ENCODE measurements at regions not wholly inside any gene's neighbourhood (a gene's known extent, or its start where the extent isn't known, plus 50 kb on each side); places are given as distances from the start of the nearest gene placed in this dataset.
"Not testable (repeated sequence)": the region's sequence is repeated elsewhere in the genome, so short reads cannot be mapped to it uniquely, and the experiment has no call there.

DNA sequence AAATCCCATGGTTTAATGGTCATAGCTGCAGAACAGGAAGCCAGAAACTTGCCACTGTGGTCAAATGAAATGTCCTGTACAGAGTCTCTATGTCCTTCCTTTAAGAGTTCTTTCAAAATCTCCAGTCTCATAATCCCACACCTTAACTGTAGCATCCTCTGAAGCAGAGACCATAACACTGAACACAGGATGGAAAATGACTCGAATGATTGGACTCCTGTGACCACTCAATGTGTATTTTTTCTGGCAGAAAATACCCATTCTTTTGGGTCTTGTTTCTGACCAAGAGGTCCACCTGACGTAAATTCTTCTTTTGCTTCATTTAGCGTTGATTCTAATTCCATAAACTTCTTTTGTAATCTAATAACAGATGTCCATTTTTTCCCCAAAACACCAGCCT is 181.4 kb upstream of the PLGLB2 start:
- H3K4me3 Mint-ChIP-seq (ENCODE audit: low read depth); H3K27me3 Mint-ChIP-seq (ENCODE audit: low read depth); DNase-seq (ENCODE audit: low spot score); H3K27ac Mint-ChIP-seq; H3K9me3 Mint-ChIP-seq; intact Hi-C loops (cut with micrococcal nuclease): not testable (repeated sequence)
- Mint-ChIP-seq H3K4me1 (ENCODE audit: low read depth) (peaks cover 15% of the 10 kb centered on the region), H3K36me3 (ENCODE audit: low read depth) (peaks cover 11% of the 10 kb centered on the region)

DNA sequence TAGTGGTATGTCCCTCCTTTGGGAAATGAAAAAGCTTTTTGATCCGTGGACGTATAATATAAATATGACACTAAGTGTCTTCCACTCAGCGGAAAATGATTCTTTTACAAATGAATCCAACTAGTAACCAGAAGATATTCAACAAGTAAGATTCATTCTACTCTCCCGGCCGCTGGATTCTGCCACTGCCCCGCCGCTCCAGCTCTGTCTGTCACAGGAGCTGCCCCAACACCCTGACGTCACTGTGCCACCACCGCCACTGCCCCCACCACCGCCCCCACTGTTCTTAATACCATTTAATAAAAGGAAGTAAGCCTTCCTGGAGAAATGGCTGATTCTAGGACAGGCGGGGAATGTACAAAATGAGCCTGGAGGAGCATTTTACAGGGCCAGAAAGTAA is 180.8 kb upstream of the PLGLB2 start:
- H3K4me3 Mint-ChIP-seq (ENCODE audit: low read depth); DNase-seq (ENCODE audit: low spot score); H3K9me3 Mint-ChIP-seq; H3K27me3 Mint-ChIP-seq (ENCODE audit: low read depth); H3K27ac Mint-ChIP-seq; intact Hi-C loops (cut with micrococcal nuclease): not testable (repeated sequence)
- H3K36me3 Mint-ChIP-seq (ENCODE audit: low read depth), result peaks cover 11% of the 10 kb centered on the region
- H3K4me1 Mint-ChIP-seq (ENCODE audit: low read depth), result peaks cover 15% of the 10 kb centered on the region

DNA sequence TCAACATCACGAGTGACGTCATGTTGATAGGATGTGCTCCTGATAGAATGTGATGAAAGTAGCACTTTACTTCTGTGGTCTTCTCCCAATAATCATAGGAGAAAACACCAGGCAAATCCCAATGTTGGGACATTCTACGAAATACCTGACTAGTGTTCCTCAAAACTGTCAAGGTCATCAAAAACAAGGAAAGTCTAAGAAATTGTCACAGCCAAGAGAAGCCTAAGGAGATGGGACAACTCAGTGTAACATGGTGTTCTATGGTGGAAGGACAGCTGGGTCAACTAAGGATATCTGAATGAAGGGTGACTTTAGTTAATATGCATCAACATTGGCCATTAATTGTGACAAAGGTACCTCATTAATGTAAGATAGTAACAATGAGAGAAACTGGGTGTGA is 180.0 kb upstream of the PLGLB2 start:
- Mint-ChIP-seq H3K36me3 (ENCODE audit: low read depth) (peaks cover 11% of the 10 kb centered on the region), H3K4me1 (ENCODE audit: low read depth) (peaks cover 15% of the 10 kb centered on the region)
- H3K27ac Mint-ChIP-seq; DNase-seq (ENCODE audit: low spot score); H3K27me3 Mint-ChIP-seq (ENCODE audit: low read depth); H3K4me3 Mint-ChIP-seq (ENCODE audit: low read depth); H3K9me3 Mint-ChIP-seq; intact Hi-C loops (cut with micrococcal nuclease): not testable (repeated sequence)

DNA sequence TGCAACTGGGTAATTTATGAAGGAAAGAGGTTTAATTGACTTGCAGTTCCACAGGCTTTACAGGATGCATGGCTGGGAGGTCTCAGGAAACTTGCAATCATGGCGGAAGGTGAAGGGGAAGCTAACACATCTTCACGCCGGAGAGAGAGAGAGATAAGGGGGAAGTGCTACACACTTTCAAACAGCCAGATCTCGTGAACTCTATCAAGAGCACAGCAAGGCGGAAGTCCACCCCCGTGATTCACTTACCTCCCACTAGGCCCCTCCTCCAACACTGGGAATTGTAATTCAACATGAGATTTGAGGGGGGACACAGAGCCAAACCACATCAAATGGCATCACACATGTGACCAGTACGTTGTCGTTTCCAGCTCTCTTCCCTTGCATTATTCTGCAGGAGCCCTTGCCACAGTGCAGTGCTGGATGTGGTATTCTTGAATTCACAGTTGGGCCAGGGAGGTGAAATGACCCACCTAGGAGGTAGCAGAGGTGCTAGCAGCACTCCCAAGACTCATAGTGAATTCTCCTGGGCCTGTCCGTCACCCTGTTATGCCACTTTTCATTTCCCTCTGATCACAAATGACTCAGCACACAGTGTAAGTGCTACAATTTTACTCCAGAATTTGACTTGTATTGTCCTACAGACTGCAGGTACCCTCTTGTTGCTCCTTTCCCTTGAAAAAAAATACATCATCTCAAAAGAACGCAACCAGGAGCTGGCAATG is 179.2 kb upstream of the PLGLB2 start:
- intact Hi-C loops (cut with micrococcal nuclease); H3K9me3 Mint-ChIP-seq; DNase-seq (ENCODE audit: low spot score); H3K27me3 Mint-ChIP-seq (ENCODE audit: low read depth); H3K4me3 Mint-ChIP-seq (ENCODE audit: low read depth): not testable (repeated sequence)
- Mint-ChIP-seq H3K27ac (peak overlapping the region; percentile 94), H3K4me1 (ENCODE audit: low read depth) (peaks cover 17% of the 10 kb centered on the region), H3K36me3 (ENCODE audit: low read depth) (peaks cover 11% of the 10 kb centered on the region)

DNA sequence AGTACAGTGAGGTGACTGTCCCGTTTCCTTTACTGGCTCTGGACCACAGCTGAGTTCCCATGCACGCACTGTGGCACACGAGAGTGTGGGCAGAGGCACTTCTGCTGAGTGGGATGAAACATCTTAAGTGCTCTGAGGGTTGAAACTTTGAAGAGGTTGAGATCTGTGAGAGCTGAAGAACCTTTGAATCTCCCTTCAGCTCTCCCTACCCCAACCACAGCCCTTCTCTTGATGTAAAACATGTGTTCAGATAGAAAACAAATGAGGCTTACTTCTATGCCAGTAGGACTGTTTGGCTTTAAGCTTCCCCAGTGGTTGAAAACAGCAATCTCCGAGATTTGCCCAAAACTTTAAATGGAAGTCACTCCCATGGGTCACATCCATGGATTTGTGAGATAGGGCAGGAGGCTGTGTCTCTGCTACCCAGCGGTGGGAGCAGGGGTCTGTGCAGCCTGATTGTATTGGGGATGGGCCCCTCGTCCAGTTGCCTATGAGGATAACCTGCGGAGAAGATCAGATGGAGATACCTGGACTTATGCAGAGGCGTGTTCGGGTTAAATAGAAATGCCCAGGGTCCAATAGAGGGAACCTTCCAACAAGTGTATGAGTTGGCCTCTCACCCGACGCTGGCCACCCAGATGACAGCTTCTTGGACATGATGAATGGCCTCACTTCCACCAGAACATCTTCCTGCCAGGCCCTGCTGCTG is 178.0 kb upstream of the PLGLB2 start:
- DNase-seq (ENCODE audit: low spot score), result not testable (repeated sequence)

DNA sequence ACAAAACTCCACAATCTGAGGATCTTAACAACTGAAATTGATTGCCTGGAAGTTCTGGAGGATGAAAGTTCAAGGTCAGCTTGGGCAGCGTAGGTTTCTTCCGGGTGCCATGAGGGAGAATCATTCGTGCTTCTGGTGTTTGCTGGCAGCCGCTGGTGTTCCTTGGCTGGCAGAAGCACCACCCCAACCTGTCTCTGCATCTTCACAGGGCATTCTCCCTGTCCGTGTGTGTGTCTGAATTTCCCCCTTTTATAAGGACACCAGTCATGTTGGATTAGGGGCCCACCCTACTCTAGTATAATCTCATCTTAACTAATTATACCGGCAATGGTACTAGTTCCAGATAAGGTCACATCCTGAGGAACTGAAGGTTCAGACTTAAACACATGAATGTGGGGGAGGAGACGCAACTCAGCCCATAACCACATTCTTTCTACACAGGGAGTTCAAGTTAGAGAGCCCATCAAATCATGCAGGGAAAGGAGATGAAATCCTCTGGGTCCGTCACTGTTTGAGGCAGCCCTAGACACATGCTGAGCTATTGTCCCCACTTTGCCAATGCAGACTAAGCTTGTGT is 175.9 kb upstream of the PLGLB2 start:
- intact Hi-C loops (cut with micrococcal nuclease), result not testable (repeated sequence)
- H3K27ac Mint-ChIP-seq, result peak overlapping the region; percentile 46

More for the DNA sequence above, 178.0 kb upstream of the PLGLB2 start:
- peak overlapping the region; percentile 94 for H3K27ac Mint-ChIP-seq
- intact Hi-C loops (cut with micrococcal nuclease); H3K36me3 Mint-ChIP-seq (ENCODE audit: low read depth); H3K27me3 Mint-ChIP-seq (ENCODE audit: low read depth); H3K9me3 Mint-ChIP-seq: not testable (repeated sequence)
- peak overlapping the region; percentile 61 for H3K4me3 Mint-ChIP-seq (ENCODE audit: low read depth)
- peaks cover 19% of the 10 kb centered on the region for H3K4me1 Mint-ChIP-seq (ENCODE audit: low read depth)

DNA sequence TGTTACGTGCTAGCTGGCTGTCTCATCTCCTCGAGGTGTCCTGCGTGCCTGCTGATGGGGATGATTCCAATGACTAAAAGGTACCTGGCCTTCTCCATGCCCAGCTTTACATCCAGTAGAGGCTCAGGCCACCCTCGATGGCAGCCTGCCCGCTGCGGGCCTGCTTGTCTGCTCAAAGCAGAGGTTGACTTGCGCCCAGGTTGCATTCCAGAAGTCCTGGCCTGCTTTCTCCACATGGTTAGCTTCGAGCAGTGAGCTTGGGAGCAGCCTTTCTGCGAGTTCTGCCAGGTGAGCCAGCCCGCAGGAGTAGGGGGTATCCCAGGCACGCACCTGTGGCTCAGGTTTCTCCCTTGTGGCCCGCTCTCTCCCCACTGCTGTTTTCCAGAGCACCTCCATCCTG is 175.0 kb upstream of the PLGLB2 start:
- DNase-seq (ENCODE audit: low spot score); H3K36me3 Mint-ChIP-seq (ENCODE audit: low read depth); H3K27ac Mint-ChIP-seq; H3K4me3 Mint-ChIP-seq (ENCODE audit: low read depth); intact Hi-C loops (cut with micrococcal nuclease); H3K9me3 Mint-ChIP-seq; H3K27me3 Mint-ChIP-seq (ENCODE audit: low read depth): not testable (repeated sequence)
- peaks cover 26% of the 10 kb centered on the region for H3K4me1 Mint-ChIP-seq (ENCODE audit: low read depth)

More for the DNA sequence above, 175.9 kb upstream of the PLGLB2 start:
- not testable (repeated sequence) for H3K27me3 Mint-ChIP-seq (ENCODE audit: low read depth); H3K36me3 Mint-ChIP-seq (ENCODE audit: low read depth); H3K4me3 Mint-ChIP-seq (ENCODE audit: low read depth); DNase-seq (ENCODE audit: low spot score); H3K9me3 Mint-ChIP-seq
- peaks cover 26% of the 10 kb centered on the region for H3K4me1 Mint-ChIP-seq (ENCODE audit: low read depth)

DNA sequence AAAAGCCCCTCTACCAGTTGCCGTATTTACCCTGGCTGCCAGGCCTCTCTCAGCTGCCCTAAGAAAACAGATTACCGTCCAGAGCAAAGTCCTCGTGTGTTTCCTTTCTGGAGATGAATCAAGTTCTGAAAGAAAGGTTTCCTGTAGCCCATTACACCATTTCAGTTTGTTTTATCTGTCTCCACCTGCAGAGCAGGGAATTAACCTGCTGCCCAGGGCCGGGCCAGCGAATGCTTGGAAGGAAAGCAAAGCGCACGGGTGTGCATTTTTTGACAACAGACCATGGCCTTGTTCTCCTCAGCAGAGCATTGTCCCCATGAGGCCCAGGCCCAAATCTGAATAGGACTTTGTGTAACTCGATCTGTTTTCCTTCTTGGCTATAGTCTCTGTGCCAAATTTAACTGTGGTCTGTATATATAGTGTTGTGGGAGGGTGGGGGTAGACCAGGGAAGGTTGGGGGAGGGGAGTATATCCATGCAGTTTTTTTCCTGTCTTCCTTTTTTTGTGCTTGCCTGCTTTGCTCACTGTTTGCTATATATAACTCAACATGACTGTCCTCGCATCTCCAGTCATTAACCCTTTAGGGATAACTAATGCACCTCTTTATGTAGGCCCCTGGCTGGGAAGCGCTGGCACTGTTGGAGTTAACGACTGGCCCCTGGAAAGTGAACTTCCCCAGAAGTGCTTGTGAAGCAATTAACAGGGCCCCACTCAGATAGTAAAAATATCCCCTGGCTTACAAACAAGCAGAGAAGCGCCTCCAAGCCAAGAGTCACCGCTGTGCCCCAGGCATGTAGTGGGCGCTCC is 174.3 kb upstream of the PLGLB2 start:
- intact Hi-C loops (cut with micrococcal nuclease); H3K27me3 Mint-ChIP-seq (ENCODE audit: low read depth); DNase-seq (ENCODE audit: low spot score); H3K36me3 Mint-ChIP-seq (ENCODE audit: low read depth); H3K27ac Mint-ChIP-seq; H3K9me3 Mint-ChIP-seq: not testable (repeated sequence)
- Mint-ChIP-seq H3K4me1 (ENCODE audit: low read depth) (peaks cover 22% of the 10 kb centered on the region), H3K4me3 (ENCODE audit: low read depth) (peak overlapping the region; percentile 5)

DNA sequence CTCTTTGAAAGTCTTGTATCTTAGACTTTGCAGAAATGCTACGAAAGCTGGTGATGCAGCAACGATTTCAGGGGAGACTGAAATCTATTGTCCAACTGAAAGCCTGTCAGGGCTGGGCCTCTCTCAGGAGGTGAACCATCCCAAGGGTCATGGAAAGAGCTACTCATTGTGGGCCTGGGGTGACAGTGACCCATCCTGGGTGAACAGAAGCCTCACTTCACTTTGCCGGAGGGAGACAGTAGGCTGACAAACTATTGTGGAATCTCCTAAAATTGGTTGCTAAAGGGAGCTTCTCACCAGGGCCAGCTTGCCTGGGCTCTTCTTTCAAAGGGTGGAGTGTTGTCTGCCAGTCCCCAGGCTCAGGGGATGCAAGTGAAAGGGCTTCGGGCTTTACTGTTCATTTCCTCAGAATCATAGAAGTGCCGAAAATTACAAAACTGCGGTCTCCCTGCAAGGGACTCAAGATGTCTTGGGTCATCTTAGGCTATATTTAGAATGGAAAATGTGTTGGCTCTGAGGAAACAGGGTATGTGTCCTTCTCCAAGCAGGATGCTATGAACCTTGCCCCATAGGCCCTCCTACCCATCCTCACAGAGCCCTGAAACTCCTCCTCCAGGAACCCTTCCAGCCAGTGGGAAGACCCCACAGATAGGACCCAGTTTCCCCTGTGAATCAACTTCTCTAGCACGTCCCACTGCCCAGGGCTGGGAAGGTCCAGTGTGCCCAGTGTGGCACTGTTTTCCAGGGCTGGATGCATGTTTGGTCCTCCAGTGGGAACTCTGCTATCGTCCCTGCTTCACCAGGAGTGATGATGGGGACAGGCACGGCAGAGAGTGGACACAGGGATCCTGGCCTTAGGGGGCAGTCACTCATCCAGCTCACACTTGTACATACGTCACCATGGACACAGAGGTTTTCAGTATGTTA is 173.4 kb upstream of the PLGLB2 start:
- H3K27me3 Mint-ChIP-seq (ENCODE audit: low read depth); intact Hi-C loops (cut with micrococcal nuclease); H3K9me3 Mint-ChIP-seq; H3K36me3 Mint-ChIP-seq (ENCODE audit: low read depth); H3K4me3 Mint-ChIP-seq (ENCODE audit: low read depth); H3K27ac Mint-ChIP-seq; DNase-seq (ENCODE audit: low spot score): not testable (repeated sequence)
- peaks cover 16% of the 10 kb centered on the region for H3K4me1 Mint-ChIP-seq (ENCODE audit: low read depth)

DNA sequence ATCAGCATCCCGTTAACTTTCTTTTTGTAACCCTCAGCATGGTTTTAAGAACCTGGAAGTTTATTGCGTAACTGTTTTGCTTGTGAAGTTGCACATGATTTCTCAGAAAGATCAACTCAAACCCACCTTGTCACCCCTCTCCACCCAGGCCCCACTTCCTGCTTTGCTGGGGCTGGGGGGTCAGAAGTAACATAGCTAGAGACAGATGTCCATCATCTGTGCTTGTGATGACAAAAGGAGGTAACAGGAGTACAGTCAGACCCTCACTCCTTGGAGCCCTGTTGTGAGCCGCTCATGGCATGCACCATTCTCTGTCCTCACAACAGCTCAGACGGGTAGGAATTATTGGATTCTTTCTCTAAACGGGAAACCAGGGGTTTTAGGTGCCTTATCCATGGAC is 172.7 kb upstream of the PLGLB2 start:
- intact Hi-C loops (cut with micrococcal nuclease); H3K4me3 Mint-ChIP-seq (ENCODE audit: low read depth); H3K27me3 Mint-ChIP-seq (ENCODE audit: low read depth); DNase-seq (ENCODE audit: low spot score); H3K9me3 Mint-ChIP-seq; H3K36me3 Mint-ChIP-seq (ENCODE audit: low read depth); H3K27ac Mint-ChIP-seq: not testable (repeated sequence)
- H3K4me1 Mint-ChIP-seq (ENCODE audit: low read depth), result peaks cover 10% of the 10 kb centered on the region

DNA sequence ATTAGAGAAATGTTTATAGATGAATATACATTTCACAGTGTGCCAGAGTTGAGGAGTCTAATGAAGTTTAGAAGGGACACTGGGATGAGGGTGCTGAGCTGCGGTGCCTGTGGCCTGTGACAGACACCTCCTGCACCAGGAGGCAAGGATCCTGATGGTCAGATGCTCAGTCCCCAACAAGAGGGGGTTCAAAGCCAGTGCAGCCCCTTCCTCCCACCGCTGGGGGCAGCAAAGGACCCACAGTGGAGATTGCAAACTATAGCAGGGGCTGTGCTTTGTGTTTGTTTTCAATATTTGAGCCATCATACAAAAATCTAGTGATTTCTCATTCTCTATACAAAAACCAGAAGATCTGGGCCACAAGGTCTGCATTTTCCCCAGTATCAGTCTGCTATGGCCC is 170.5 kb upstream of the PLGLB2 start:
- H3K4me3 Mint-ChIP-seq (ENCODE audit: low read depth); DNase-seq (ENCODE audit: low spot score); intact Hi-C loops (cut with micrococcal nuclease); H3K9me3 Mint-ChIP-seq; H3K27me3 Mint-ChIP-seq (ENCODE audit: low read depth); H3K27ac Mint-ChIP-seq; H3K36me3 Mint-ChIP-seq (ENCODE audit: low read depth): not testable (repeated sequence)
- peaks cover 10% of the 10 kb centered on the region for H3K4me1 Mint-ChIP-seq (ENCODE audit: low read depth)

DNA sequence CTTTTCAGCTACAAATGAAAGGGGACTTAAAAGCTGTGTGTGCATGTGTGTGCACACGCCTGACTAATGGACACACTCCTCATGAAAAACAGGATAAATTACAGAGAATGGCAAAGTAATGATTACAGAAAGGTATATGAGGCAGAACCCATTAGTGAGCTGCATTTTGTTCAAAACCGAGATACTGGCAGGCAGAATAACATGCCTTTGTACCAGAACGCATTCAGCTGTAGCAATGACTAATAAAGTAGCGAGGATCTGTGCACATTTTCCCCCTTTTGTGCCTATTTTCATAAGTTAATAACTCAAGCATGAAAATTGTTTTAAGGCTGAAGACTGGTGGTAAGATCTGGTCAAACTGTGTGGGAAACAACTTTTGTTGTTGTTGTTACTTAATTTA is 165.7 kb upstream of the PLGLB2 start:
- H3K4me1 Mint-ChIP-seq (ENCODE audit: low read depth); H3K4me3 Mint-ChIP-seq (ENCODE audit: low read depth); DNase-seq (ENCODE audit: low spot score); intact Hi-C loops (cut with micrococcal nuclease); H3K27me3 Mint-ChIP-seq (ENCODE audit: low read depth); H3K9me3 Mint-ChIP-seq; H3K36me3 Mint-ChIP-seq (ENCODE audit: low read depth); H3K27ac Mint-ChIP-seq: not testable (repeated sequence)

All from activated T-helper 2 cell treated with anti-CD3 and anti-CD28 coated beads, Interferon-gamma antibody, Interleukin-2, Interleukin-4, amounts not matched to agents 10 μg/mL and 5 μg/mL and 100 μg/mL, durations not matched to agents 14 hours and 24 hours and 36 hours (primary cell).